ENCODE measurements at regions not wholly inside any gene's neighbourhood (a gene's known extent, or its start where the extent isn't known, plus 50 kb on each side); places are given as distances from the start of the nearest gene placed in this dataset.
A peak's percentile ranks its signal among the peaks of the same experiment; 100 is the strongest.

GRCh38 chr1:87887100-87887499, 558.4 kb downstream of the LMO4 start:
- DNase-seq = no peak
- Histone ChIP-seq H3K9me3 (no peaks in the 10 kb centered on the region), H3K27ac (no peak overlapping the region), H3K4me1 (peaks cover 11 to 25% (median 14%) of the 10 kb centered on the region in 4 donors), H3K27me3 (no peaks in the 10 kb centered on the region), H3K4me3 (no peak overlapping the region), H3K36me3 (no peaks in the 10 kb centered on the region)
- intact Hi-C loops (cut with DNase I; ENCODE audit: low total_unique reads) = no loop called here
- in situ Hi-C loops (cut with MboI; ENCODE audit: low pct_ligation_motif_present in 1 of 4, low pct_unique_long_range_greater_than_20kb in 1 of 4, low sequenced_read_pairs in 3 of 4) = no loop called here
- TF ChIP-seq EP300 (IDR thresholded peaks at IDR 0.05; ENCODE audit: low read depth) = no peak
- no peak for TF ChIP-seq POLR2AphosphoS5 (IDR thresholded peaks at IDR 0.05)
- no peak for TF ChIP-seq POLR2A (IDR thresholded peaks at IDR 0.05)
- TF ChIP-seq, protein P1, sequence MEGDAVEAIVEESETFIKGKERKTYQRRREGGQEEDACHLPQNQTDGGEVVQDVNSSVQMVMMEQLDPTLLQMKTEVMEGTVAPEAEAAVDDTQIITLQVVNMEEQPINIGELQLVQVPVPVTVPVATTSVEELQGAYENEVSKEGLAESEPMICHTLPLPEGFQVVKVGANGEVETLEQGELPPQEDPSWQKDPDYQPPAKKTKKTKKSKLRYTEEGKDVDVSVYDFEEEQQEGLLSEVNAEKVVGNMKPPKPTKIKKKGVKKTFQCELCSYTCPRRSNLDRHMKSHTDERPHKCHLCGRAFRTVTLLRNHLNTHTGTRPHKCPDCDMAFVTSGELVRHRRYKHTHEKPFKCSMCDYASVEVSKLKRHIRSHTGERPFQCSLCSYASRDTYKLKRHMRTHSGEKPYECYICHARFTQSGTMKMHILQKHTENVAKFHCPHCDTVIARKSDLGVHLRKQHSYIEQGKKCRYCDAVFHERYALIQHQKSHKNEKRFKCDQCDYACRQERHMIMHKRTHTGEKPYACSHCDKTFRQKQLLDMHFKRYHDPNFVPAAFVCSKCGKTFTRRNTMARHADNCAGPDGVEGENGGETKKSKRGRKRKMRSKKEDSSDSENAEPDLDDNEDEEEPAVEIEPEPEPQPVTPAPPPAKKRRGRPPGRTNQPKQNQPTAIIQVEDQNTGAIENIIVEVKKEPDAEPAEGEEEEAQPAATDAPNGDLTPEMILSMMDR (IDR thresholded peaks at IDR 0.05) = no peak
- 75 to 82% methylated on average over 1 of the region's 1 CpG for WGBS, 2 donors (ENCODE audit: low coverage in 1 of 2)

- Histone ChIP-seq H3K4me1 (peaks cover 11 to 25% (median 14%) of the 10 kb centered on the region in 4 donors), H3K27ac (peak overlapping the region in 3 of 4 donors; percentile 12 to 45 (median 41)), H3K36me3 (no peaks in the 10 kb centered on the region), H3K27me3 (no peaks in the 10 kb centered on the region), H3K9me3 (no peaks in the 10 kb centered on the region), H3K4me3 (no peak overlapping the region)
- in situ Hi-C loops (cut with MboI; ENCODE audit: low pct_ligation_motif_present in 1 of 4, low pct_unique_long_range_greater_than_20kb in 1 of 4, low sequenced_read_pairs in 3 of 4) (no loop called here), intact Hi-C loops (cut with DNase I; ENCODE audit: low total_unique reads) (no loop called here)
- TF ChIP-seq, protein P1 (IDR thresholded peaks at IDR 0.05) = no peak
- TF ChIP-seq POLR2AphosphoS5 (IDR thresholded peaks at IDR 0.05) (peak in 1 of 3 donors; percentile 22), EP300 (IDR thresholded peaks at IDR 0.05; ENCODE audit: low read depth) (no peak), POLR2A (IDR thresholded peaks at IDR 0.05) (no peak)
- DNase-seq = no peak
- 39 to 40% methylated on average over 2 of the region's 2 CpGs for WGBS, 2 donors (ENCODE audit: low coverage in 1 of 2)
These were observed 559.8 kb downstream of the LMO4 start for GRCh38 chr1:87888446-87888845.

DNA sequence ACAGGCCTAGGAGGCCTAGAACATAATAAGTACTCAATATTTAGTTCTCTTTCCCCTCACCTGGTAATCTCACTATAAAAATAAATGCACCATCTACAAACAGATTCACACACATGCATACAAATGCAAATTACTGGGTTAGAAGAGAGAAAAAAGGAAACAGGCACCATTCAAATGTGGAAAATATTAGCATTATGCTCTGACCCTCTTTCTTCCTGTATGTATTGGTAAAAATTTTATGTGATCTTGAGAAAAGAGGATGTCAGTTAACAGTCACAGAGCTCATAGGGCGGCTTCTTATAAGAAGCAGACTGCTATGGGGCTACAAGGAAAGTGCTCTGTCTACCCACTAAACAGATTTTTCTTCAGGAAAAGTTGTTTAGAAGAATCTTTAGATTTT, 565.4 kb downstream of the LMO4 start:
- Histone ChIP-seq H3K36me3 (no peaks in the 10 kb centered on the region), H3K4me3 (no peak overlapping the region), H3K9me3 (no peaks in the 10 kb centered on the region), H3K27ac (no peak overlapping the region), H3K4me1 (peaks cover 0 to 10% (median 7%) of the 10 kb centered on the region in 4 donors), H3K27me3 (no peaks in the 10 kb centered on the region)
- TF ChIP-seq EP300 (IDR thresholded peaks at IDR 0.05; ENCODE audit: low read depth) (no peak), POLR2A (IDR thresholded peaks at IDR 0.05) (no peak), POLR2AphosphoS5 (IDR thresholded peaks at IDR 0.05) (no peak)
- TF ChIP-seq, protein P1 (IDR thresholded peaks at IDR 0.05) = no peak
- intact Hi-C loops (cut with DNase I; ENCODE audit: low total_unique reads) = no loop called here
- DNase-seq = no peak
- in situ Hi-C loops (cut with MboI; ENCODE audit: low pct_ligation_motif_present in 1 of 4, low pct_unique_long_range_greater_than_20kb in 1 of 4, low sequenced_read_pairs in 3 of 4) = no loop called here
- WGBS, 2 donors (ENCODE audit: low coverage in 1 of 2) = 85 to 91% methylated on average over 1 of the region's 1 CpG

- H3K4me1 ChIP-seq = peaks cover 0 to 23% (median 10%) of the 10 kb centered on the region in 4 donors
- no peak for DNase-seq
- 60 to 67% methylated on average over 1 of the region's 1 CpG for WGBS, 2 donors (ENCODE audit: low coverage in 1 of 2)
- no peaks in the 10 kb centered on the region for H3K36me3 ChIP-seq
- TF ChIP-seq EP300 (IDR thresholded peaks at IDR 0.05; ENCODE audit: low read depth) (no peak), POLR2AphosphoS5 (IDR thresholded peaks at IDR 0.05) (no peak), POLR2A (IDR thresholded peaks at IDR 0.05) (no peak)
- TF ChIP-seq, protein P1 (IDR thresholded peaks at IDR 0.05) = no peak
- H3K27ac ChIP-seq = no peak overlapping the region
- H3K9me3 ChIP-seq = no peaks in the 10 kb centered on the region
- in situ Hi-C loops (cut with MboI; ENCODE audit: low pct_ligation_motif_present in 1 of 4, low pct_unique_long_range_greater_than_20kb in 1 of 4, low sequenced_read_pairs in 3 of 4) (no loop called here), intact Hi-C loops (cut with DNase I; ENCODE audit: low total_unique reads) (no loop called here)
- H3K4me3 ChIP-seq = no peak overlapping the region
- no peaks in the 10 kb centered on the region for H3K27me3 ChIP-seq
These were observed 568.8 kb downstream of the LMO4 start for GRCh38 chr1:87897481-87897880.
